ENCODE measurements at regions not wholly inside any gene's neighbourhood (a gene's known extent, or its start where the extent isn't known, plus 50 kb on each side); places are given as distances from the start of the nearest gene placed in this dataset.

DNA sequence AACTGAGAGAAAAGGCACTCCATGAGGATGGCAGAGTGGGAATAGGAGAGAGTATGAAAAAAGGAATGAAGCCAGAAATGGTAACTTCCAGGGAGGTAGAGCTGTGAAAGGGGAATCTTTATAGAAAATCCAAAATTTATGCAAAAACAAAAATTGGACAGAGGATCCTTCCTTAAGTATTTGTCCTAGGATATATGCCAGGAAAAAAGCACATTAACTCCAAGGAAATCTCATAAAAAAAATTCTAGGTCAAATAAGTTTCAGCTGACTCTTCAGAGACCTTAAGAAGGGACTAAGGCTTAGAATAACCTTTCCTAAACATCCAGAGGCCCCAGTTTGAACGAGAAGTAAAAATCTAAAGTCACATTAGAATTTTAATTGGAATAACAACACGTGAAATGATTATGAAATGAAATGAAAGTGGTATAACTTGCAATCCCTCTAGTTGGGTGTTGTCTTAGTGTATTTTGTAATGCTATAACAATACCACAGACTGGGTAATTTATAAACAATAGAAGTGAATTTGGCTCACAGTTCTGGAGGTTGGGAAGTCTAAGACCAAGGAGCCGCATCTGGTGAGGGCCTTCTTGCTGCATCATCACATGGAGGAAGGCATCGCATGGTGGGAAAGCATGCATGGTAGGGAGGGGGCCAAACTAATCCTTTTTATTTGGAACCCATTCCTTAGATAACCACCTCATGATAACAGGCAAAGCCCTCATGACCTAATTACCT lies 145.4 kb upstream of the RXFP1 start:
- Histone ChIP-seq H2BK12ac (ENCODE audit: insufficient read length, low read depth, low read length) (no peak overlapping the region), H2AK5ac (ENCODE audit: insufficient read length, low read length) (no peak overlapping the region), H3K4ac (ENCODE audit: low read depth, low read length) (no peak overlapping the region), H3K14ac (ENCODE audit: insufficient read depth, low read length) (no peak overlapping the region), H3T11ph (ENCODE audit: low read length) (no peak overlapping the region), H2BK15ac (ENCODE audit: low read depth, low read length) (no peak overlapping the region), H3K79me2 (ENCODE audit: insufficient read depth, low read length) (no peaks in the 10 kb centered on the region), H4K20me1 (ENCODE audit: control insufficient read depth, insufficient read depth, insufficient read length) (no peaks in the 10 kb centered on the region), H3K23ac (ENCODE audit: insufficient read length, low read depth, low read length) (no peak overlapping the region), H3K23me2 (ENCODE audit: insufficient read length, low read depth, low read length, poor library complexity, severe bottlenecking) (no peaks in the 10 kb centered on the region), H4K5ac (ENCODE audit: insufficient read length, low read depth, low read length) (no peak overlapping the region), H3K4me1 (ENCODE audit: insufficient read depth, low read length) (no peaks in the 10 kb centered on the region), H2BK5ac (ENCODE audit: insufficient read length, low read length) (no peak overlapping the region), H4K8ac (replicated peaks; ENCODE audit: insufficient read length, low read depth, low read length) (no peak overlapping the region), H4K91ac (ENCODE audit: insufficient read length, low read depth, low read length) (no peak overlapping the region), H2BK120ac (ENCODE audit: low read depth, low read length, poor library complexity, severe bottlenecking) (no peak overlapping the region), H2AFZ (ENCODE audit: low read length) (no peak overlapping the region), H3K56ac (ENCODE audit: insufficient read length, low read depth, low read length) (no peak overlapping the region), H3K9me3 (ENCODE audit: control insufficient read depth, low read depth, low read length) (no peaks in the 10 kb centered on the region), H2BK20ac (ENCODE audit: low read depth, low read length, poor library complexity, severe bottlenecking) (no peak overlapping the region), H3K9ac (ENCODE audit: extremely low read depth, insufficient read length, low read length) (no peak overlapping the region), H3K4me2 (ENCODE audit: insufficient read depth, insufficient read length, low read length) (no peak overlapping the region), H3K79me1 (ENCODE audit: insufficient read depth, low read depth, low read length, poor library complexity, severe bottlenecking) (no peaks in the 10 kb centered on the region), H3K27me3 (ENCODE audit: insufficient read depth, low read length) (no peaks in the 10 kb centered on the region), H3K18ac (ENCODE audit: insufficient read length, low read depth, low read length) (no peak overlapping the region), H3K27ac (ENCODE audit: insufficient read length, low read depth, low read length) (no peak overlapping the region)
- Mint-ChIP-seq H3K36me3 (ENCODE audit: insufficient read depth in 1 of 3, low read depth in 3 of 3) (no peaks in the 10 kb centered on the region), H3K27ac (no peak overlapping the region), H3K4me3 (no peak overlapping the region), H3K9me3 (no peaks in the 10 kb centered on the region), H3K4me1 (no peaks in the 10 kb centered on the region), H3K27me3 (ENCODE audit: low read depth) (no peaks in the 10 kb centered on the region)
- TF ChIP-seq, protein P1, sequence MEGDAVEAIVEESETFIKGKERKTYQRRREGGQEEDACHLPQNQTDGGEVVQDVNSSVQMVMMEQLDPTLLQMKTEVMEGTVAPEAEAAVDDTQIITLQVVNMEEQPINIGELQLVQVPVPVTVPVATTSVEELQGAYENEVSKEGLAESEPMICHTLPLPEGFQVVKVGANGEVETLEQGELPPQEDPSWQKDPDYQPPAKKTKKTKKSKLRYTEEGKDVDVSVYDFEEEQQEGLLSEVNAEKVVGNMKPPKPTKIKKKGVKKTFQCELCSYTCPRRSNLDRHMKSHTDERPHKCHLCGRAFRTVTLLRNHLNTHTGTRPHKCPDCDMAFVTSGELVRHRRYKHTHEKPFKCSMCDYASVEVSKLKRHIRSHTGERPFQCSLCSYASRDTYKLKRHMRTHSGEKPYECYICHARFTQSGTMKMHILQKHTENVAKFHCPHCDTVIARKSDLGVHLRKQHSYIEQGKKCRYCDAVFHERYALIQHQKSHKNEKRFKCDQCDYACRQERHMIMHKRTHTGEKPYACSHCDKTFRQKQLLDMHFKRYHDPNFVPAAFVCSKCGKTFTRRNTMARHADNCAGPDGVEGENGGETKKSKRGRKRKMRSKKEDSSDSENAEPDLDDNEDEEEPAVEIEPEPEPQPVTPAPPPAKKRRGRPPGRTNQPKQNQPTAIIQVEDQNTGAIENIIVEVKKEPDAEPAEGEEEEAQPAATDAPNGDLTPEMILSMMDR (conservative IDR thresholded peaks at IDR 0.05), result no peak
- no CpG with 5 or more reads among the region's 4 CpGs for WGBS (ENCODE audit: extremely low coverage, insufficient read length, low lambda C conversion rate)
- no peak for DNase-seq

Measured in H9 (cell line).